HCT116 (cell line): ENCODE measurements at regions not wholly inside any gene's neighbourhood (a gene's known extent, or its start where the extent isn't known, plus 50 kb on each side); places are given as distances from the start of the nearest gene placed in this dataset.

Experiments
- ATAC-seq: fragments of 200-7000 bp; cut with Tn5 transposase; 2 replicates; pipeline ENCODE4 v1.9.1; 2020; ENCODE audit warnings: mild to moderate bottlenecking, moderate library complexity
- BruUV-seq: library from RNA; stranded (reverse); fragments of 400-500 nt; replicated peaks from 2 replicates; lab custom pipeline; 2021; lab: Mats Ljungman, UMichigan
- CTCF ChIA-PET: fragments of 300-600 bp; sonication (Branson Sonifier 250); formaldehyde crosslinking; loops from one replicate; lab custom pipeline; 2021; ENCODE audit warnings: antibody characterized with exemption; lab: Charles Lee
- POLR2A ChIA-PET: fragments of 300-600, 350-600 bp; sonication (Branson Sonifier 250); formaldehyde crosslinking; loops from one replicate; lab custom pipeline; 2021; ENCODE audit warnings: antibody characterized with exemption; lab: Charles Lee
- RAD21 ChIA-PET, 2 experiments: fragments of 300-600 bp; sonication (Branson Sonifier 250); formaldehyde crosslinking; loops; one replicate each; lab custom pipeline; 2023; ENCODE audit warnings: low total read pairs in 2 of 2; ENCODE audit not compliant: uncharacterized antibody in 2 of 2, unreplicated experiment in 2 of 2, low non-redundant PET in 1 of 2; lab: Charles Lee
- DNase-seq: peaks from one replicate; pipeline ENCODE4 v3.0.0-alpha.2; 2010; ENCODE audit warnings: low read depth, low spot score
- H2AFZ ChIP-seq: fragments of 200-600 bp; shearing (Covaris generic), sonication (generic); 2 replicates; pipeline ENCODE4 v1.6.1; 2017; ENCODE audit warnings: low read depth, mixed run types, mixed read lengths, antibody characterized with exemption, low read length; ENCODE audit not compliant: poor library complexity, severe bottlenecking
- H3K27ac ChIP-seq: 2 replicates; pipeline ENCODE4 v1.5.1; 2012; ENCODE audit warnings: low read depth, low read length
- H3K27me3 ChIP-seq: fragments of 200-600 bp; sonication (generic); 2 replicates; pipeline ENCODE4 v1.6.1; 2016; ENCODE audit warnings: mixed run types, low read length, mixed read lengths; ENCODE audit not compliant: insufficient read depth
- H3K36me3 ChIP-seq, 2 experiments: fragments of 200-500 bp in 1 of 2; fragments of 200-600 bp in 1 of 2; sonication (Bioruptor generic) in 1 of 2; sonication (generic) in 1 of 2; 2 replicates each; pipeline versions ENCODE4 v1.5.1 to v1.6.1; 2014 to 2016; ENCODE audit warnings: low read length in 2 of 2, inconsistent platforms in 1 of 2, mixed read lengths in 1 of 2, mixed run types in 1 of 2; ENCODE audit not compliant: insufficient read depth in 2 of 2, control insufficient read depth in 1 of 2
- H3K4me1 ChIP-seq, 2 experiments: fragments of 200-600 bp in 1 of 2; sonication (generic) in 1 of 2; 2 replicates each; pipeline versions ENCODE4 v1.5.1 to v1.6.1; 2012 to 2017; ENCODE audit warnings: low read length in 2 of 2, inconsistent platforms in 1 of 2, mild to moderate bottlenecking in 1 of 2, mixed read lengths in 1 of 2, mixed run types in 1 of 2, moderate library complexity in 1 of 2; ENCODE audit not compliant: insufficient read depth in 2 of 2, control insufficient read depth in 1 of 2
- H3K4me2 ChIP-seq: fragments of 200-600 bp; sonication (generic); 2 replicates; pipeline ENCODE4 v1.6.1; 2017; ENCODE audit warnings: mixed run types, low read length, mixed read lengths
- H3K4me3 ChIP-seq, 2 experiments: fragments of 200-600 bp in 1 of 2; sonication (generic) in 1 of 2; replicated peaks in 1 of 2; 2 replicates each; pipeline ENCODE4 v1.5.1; 2011 to 2016; ENCODE audit warnings: low read length in 2 of 2, control low read depth in 1 of 2, low read depth in 1 of 2, mild to moderate bottlenecking in 1 of 2, mixed read lengths in 1 of 2, mixed run types in 1 of 2
- H3K79me2 ChIP-seq: fragments of 200-600 bp; sonication (generic); 2 replicates; pipeline ENCODE4 v1.6.1; 2017; ENCODE audit warnings: mild to moderate bottlenecking, mixed run types, low read length, moderate library complexity, mixed read lengths; ENCODE audit not compliant: insufficient read depth
- H3K9ac ChIP-seq: fragments of 200-600 bp; sonication (generic); 2 replicates; pipeline ENCODE4 v1.6.1; 2016; ENCODE audit warnings: low read length, mixed read lengths
- H3K9me2 ChIP-seq: fragments of 200-600 bp; sonication (generic), shearing (Covaris generic); 2 replicates; pipeline ENCODE4 v1.6.1; 2017; ENCODE audit warnings: mixed run types, mild to moderate bottlenecking, moderate library complexity; ENCODE audit not compliant: insufficient read depth
- H3K9me3 ChIP-seq, 2 experiments: fragments of 200-500 bp in 1 of 2; fragments of 200-600 bp in 1 of 2; sonication (Bioruptor generic) in 1 of 2; sonication (generic) in 1 of 2; 2 replicates each; pipeline ENCODE4 v1.6.1; 2014 to 2017; ENCODE audit warnings: low read length in 2 of 2, mixed read lengths in 2 of 2, inconsistent platforms in 1 of 2, low read depth in 1 of 2, mild to moderate bottlenecking in 1 of 2, mixed run types in 1 of 2, moderate library complexity in 1 of 2; ENCODE audit not compliant: control insufficient read depth in 1 of 2, insufficient read depth in 1 of 2
- H4K20me1 ChIP-seq: fragments of 200-600 bp; sonication (generic), shearing (Covaris generic); 2 replicates; pipeline ENCODE4 v1.6.1; 2017; ENCODE audit warnings: mixed run types, mild to moderate bottlenecking, moderate library complexity; ENCODE audit not compliant: insufficient read depth
- CBX3 ChIP-seq: IDR thresholded peaks from 2 replicates; pipeline ENCODE4 v1.6.1; 2012; ENCODE audit warnings: low read depth
- CEBPB ChIP-seq: IDR thresholded peaks from 2 replicates; pipeline ENCODE4 v1.6.1; 2012; ENCODE audit warnings: low read depth
- CTCF ChIP-seq, 3 experiments: fragments of 200-600 bp in 1 of 3; sonication (generic) in 1 of 3; IDR thresholded peaks in 2 of 3; conservative IDR thresholded peaks in 1 of 3; 2 replicates each; pipeline ENCODE4 v1.5.1; 2012 to 2017; ENCODE audit warnings: low read depth in 2 of 3, low read length in 2 of 3, antibody characterized with exemption in 1 of 3, borderline replicate concordance in 1 of 3, control low read depth in 1 of 3, mild to moderate bottlenecking in 1 of 3, mixed read lengths in 1 of 3, mixed run types in 1 of 3, moderate library complexity in 1 of 3; ENCODE audit not compliant: insufficient read depth in 1 of 3
- EGR1 ChIP-seq: IDR thresholded peaks from 2 replicates; pipeline ENCODE4 v1.6.1; 2012; ENCODE audit warnings: low read depth
- ELF1 ChIP-seq: IDR thresholded peaks from 2 replicates; pipeline ENCODE4 v1.6.1; 2012; ENCODE audit warnings: low read depth, borderline replicate concordance
- FOSL1 ChIP-seq: IDR thresholded peaks from 2 replicates; pipeline ENCODE4 v1.6.1; 2012; ENCODE audit warnings: low read depth
- JUND ChIP-seq: IDR thresholded peaks from 2 replicates; pipeline ENCODE4 v1.6.1; 2012
- MAX ChIP-seq: IDR thresholded peaks from 2 replicates; pipeline ENCODE4 v1.6.1; 2012
- POLR2A ChIP-seq: IDR thresholded peaks from 2 replicates; pipeline ENCODE4 v1.7.0; 2011; ENCODE audit warnings: borderline replicate concordance; ENCODE audit not compliant: insufficient read depth, insufficient read length; ENCODE audit errors: extremely low read depth
- RAD21 ChIP-seq: IDR thresholded peaks from 2 replicates; pipeline ENCODE4 v1.6.1; 2012; ENCODE audit warnings: low read depth, mild to moderate bottlenecking
- REST ChIP-seq: IDR thresholded peaks from 2 replicates; pipeline ENCODE4 v1.6.1; 2012; ENCODE audit warnings: low read depth
- SRF ChIP-seq: IDR thresholded peaks from 2 replicates; pipeline ENCODE4 v1.6.1; 2012; ENCODE audit warnings: low read depth
- TCF7L2 ChIP-seq: IDR thresholded peaks from 2 replicates; pipeline ENCODE4 v1.7.0; 2011; ENCODE audit warnings: borderline replicate concordance, inconsistent platforms; ENCODE audit not compliant: insufficient read depth, insufficient read length; ENCODE audit errors: extremely low read depth
- YY1 ChIP-seq: IDR thresholded peaks from 2 replicates; pipeline ENCODE4 v1.6.1; 2011; ENCODE audit warnings: low read length, low read depth, moderate library complexity, mild to moderate bottlenecking; ENCODE audit not compliant: insufficient replicate concordance; ENCODE audit errors: extremely low read depth
- ZBTB33 ChIP-seq: IDR thresholded peaks from 2 replicates; pipeline ENCODE4 v1.6.1; 2011; ENCODE audit warnings: mild to moderate bottlenecking, low read length, moderate library complexity; ENCODE audit not compliant: insufficient replicate concordance; ENCODE audit errors: extremely low read depth
- ZFX ChIP-seq: fragments of 450-650 bp; IDR thresholded peaks from 2 replicates; pipeline ENCODE4 v1.6.1; 2017
- intact Hi-C: fragments of 100-400 bp; cut with micrococcal nuclease; formaldehyde crosslinking; loops from 2 replicates; pipeline ENCODE4 v1.10.0; 2022

GRCh38 chr9:118028225-118028624 is 324.0 kb downstream of the TLR4 start:
- intact Hi-C loops: no loop called here
- no peaks in the 10 kb centered on the region for H3K9me2 ChIP-seq
- POLR2A ChIA-PET: no interaction called here
- no peaks in the 10 kb centered on the region for H3K36me3 ChIP-seq
- ATAC-seq (no peak), DNase-seq (no peak)
- peaks cover 0 to 17% of the 10 kb centered on the region in 2 experiments; a peak in 2 of 4 replicates for H3K9me3 ChIP-seq
- no peak overlapping the region for H3K4me3 ChIP-seq
- RAD21 ChIA-PET: no interaction called here
- H3K27ac ChIP-seq: no peak overlapping the region
- H4K20me1 ChIP-seq: no peaks in the 10 kb centered on the region
- no peaks in the 10 kb centered on the region for H3K4me1 ChIP-seq
- H3K27me3 ChIP-seq: no peaks in the 10 kb centered on the region
- TF ChIP-seq JUND (no peak), MAX (no peak), SRF (no peak), YY1 (no peak), TCF7L2 (no peak), CTCF (IDR thresholded peaks at IDR 0.05 in 2 of 3, conservative IDR thresholded peaks at IDR 0.05 in 1 of 3; ENCODE audit: borderline replicate concordance in 1 of 3, insufficient read depth in 1 of 3, low read depth in 2 of 3, low read length in 2 of 3) (no peak), CBX3 (no peak), EGR1 (no peak), FOSL1 (no peak), ZFX (no peak), RAD21 (no peak), REST (no peak), ZBTB33 (no peak), POLR2A (no peak), CEBPB (no peak), ELF1 (no peak)
- H3K79me2 ChIP-seq: no peaks in the 10 kb centered on the region
- CTCF ChIA-PET: no interaction called here
- no peak overlapping the region for H3K4me2 ChIP-seq
- H2AFZ ChIP-seq: no peak overlapping the region
- no peak overlapping the region for H3K9ac ChIP-seq
- no TSS peak for BruUV-seq
